H9 (cell line): ENCODE measurements at regions not wholly inside any gene's neighbourhood (a gene's known extent, or its start where the extent isn't known, plus 50 kb on each side); places are given as distances from the start of the nearest gene placed in this dataset.
"Not testable (repeated sequence)": the region's sequence is repeated elsewhere in the genome, so short reads cannot be mapped to it uniquely, and the experiment has no call there.

Experiments used
- DNase-seq: peaks from one replicate; pipeline ENCODE4 v3.0.0-alpha.2; 2017
- H2AFZ ChIP-seq: one replicate; pipeline ENCODE4 v1.6.1; 2013; ENCODE audit warnings: mild to moderate bottlenecking, low read length, control low read depth, moderate library complexity
- H2AK5ac ChIP-seq: 2 replicates; pipeline ENCODE4 v1.6.1; 2013; ENCODE audit warnings: low read length, control low read depth, mixed read lengths; ENCODE audit not compliant: insufficient read length
- H2BK120ac ChIP-seq: one replicate; pipeline ENCODE4 v1.6.1; 2013; ENCODE audit warnings: low read depth, mild to moderate bottlenecking, low read length, control low read depth, inconsistent platforms; ENCODE audit not compliant: poor library complexity, severe bottlenecking
- H2BK12ac ChIP-seq: 2 replicates; pipeline ENCODE4 v1.6.1; 2013; ENCODE audit warnings: low read length, control low read depth, mixed read lengths, low read depth; ENCODE audit not compliant: insufficient read length
- H2BK15ac ChIP-seq: 2 replicates; pipeline ENCODE4 v1.6.1; 2013; ENCODE audit warnings: low read depth, low read length, control low read depth
- H2BK20ac ChIP-seq: one replicate; pipeline ENCODE4 v1.6.1; 2013; ENCODE audit warnings: low read depth, mild to moderate bottlenecking, low read length, control low read depth, inconsistent platforms; ENCODE audit not compliant: poor library complexity, severe bottlenecking
- H2BK5ac ChIP-seq: 2 replicates; pipeline ENCODE4 v1.6.1; 2013; ENCODE audit warnings: low read length, control low read depth, mixed read lengths; ENCODE audit not compliant: insufficient read length
- H3K14ac ChIP-seq: 2 replicates; pipeline ENCODE4 v1.6.1; 2013; ENCODE audit warnings: low read length, control low read depth; ENCODE audit not compliant: insufficient read depth
- H3K18ac ChIP-seq: 2 replicates; pipeline ENCODE4 v1.6.1; 2013; ENCODE audit warnings: low read depth, mild to moderate bottlenecking, mixed read lengths, low read length, control low read depth; ENCODE audit not compliant: insufficient read length
- H3K23ac ChIP-seq: 2 replicates; pipeline ENCODE4 v1.6.1; 2013; ENCODE audit warnings: low read length, control low read depth, mixed read lengths, low read depth; ENCODE audit not compliant: insufficient read length
- H3K23me2 ChIP-seq: 2 replicates; pipeline ENCODE4 v1.6.1; 2013; ENCODE audit warnings: low read depth, mild to moderate bottlenecking, mixed read lengths, low read length, control low read depth; ENCODE audit not compliant: insufficient read length, poor library complexity, severe bottlenecking
- H3K27ac ChIP-seq: 2 replicates; pipeline ENCODE4 v1.5.1; 2013; ENCODE audit warnings: low read length, control low read depth, mixed read lengths, low read depth; ENCODE audit not compliant: insufficient read length
- H3K27me3 ChIP-seq: 2 replicates; pipeline ENCODE4 v1.6.1; 2013; ENCODE audit warnings: low read length, control low read depth, inconsistent platforms; ENCODE audit not compliant: insufficient read depth
- H3K4ac ChIP-seq: 2 replicates; pipeline ENCODE4 v1.6.1; 2013; ENCODE audit warnings: low read depth, mild to moderate bottlenecking, control low read depth, inconsistent platforms, low read length, moderate library complexity
- H3K4me1 ChIP-seq: 2 replicates; pipeline ENCODE4 v1.6.1; 2013; ENCODE audit warnings: low read length, control low read depth, inconsistent platforms; ENCODE audit not compliant: insufficient read depth
- H3K4me2 ChIP-seq: 2 replicates; pipeline ENCODE4 v1.6.1; 2013; ENCODE audit warnings: low read length, control low read depth, mixed read lengths; ENCODE audit not compliant: insufficient read length, insufficient read depth
- H3K56ac ChIP-seq: 2 replicates; pipeline ENCODE4 v1.6.1; 2013; ENCODE audit warnings: low read depth, mild to moderate bottlenecking, mixed read lengths, low read length, control low read depth; ENCODE audit not compliant: insufficient read length
- H3K79me1 ChIP-seq: 2 replicates; pipeline ENCODE4 v1.6.1; 2013; ENCODE audit warnings: low read depth, mild to moderate bottlenecking, moderate library complexity, low read length, control low read depth, inconsistent platforms; ENCODE audit not compliant: insufficient read depth, poor library complexity, severe bottlenecking
- H3K79me2 ChIP-seq: 2 replicates; pipeline ENCODE4 v1.6.1; 2013; ENCODE audit warnings: low read length, control low read depth, inconsistent platforms; ENCODE audit not compliant: insufficient read depth
- H3K9ac ChIP-seq: 2 replicates; pipeline ENCODE4 v1.6.1; 2013; ENCODE audit warnings: low read length, control low read depth, mixed read lengths; ENCODE audit not compliant: insufficient read length; ENCODE audit errors: extremely low read depth
- H3K9me3 ChIP-seq: one replicate; pipeline ENCODE4 v1.6.1; 2013; ENCODE audit warnings: low read depth, low read length, inconsistent platforms; ENCODE audit not compliant: control insufficient read depth
- H3T11ph ChIP-seq: one replicate; pipeline ENCODE4 v1.6.1; 2013; ENCODE audit warnings: mild to moderate bottlenecking, low read length, control low read depth, inconsistent platforms
- H4K20me1 ChIP-seq: one replicate; pipeline ENCODE4 v1.6.1; 2013; ENCODE audit not compliant: control insufficient read depth, insufficient read length, insufficient read depth
- H4K5ac ChIP-seq: 2 replicates; pipeline ENCODE4 v1.6.1; 2013; ENCODE audit warnings: low read depth, mild to moderate bottlenecking, mixed read lengths, low read length, control low read depth; ENCODE audit not compliant: insufficient read length
- H4K8ac ChIP-seq: replicated peaks from 2 replicates; pipeline ENCODE4 v1.6.1; 2013; ENCODE audit warnings: low read length, control low read depth, mixed read lengths, low read depth; ENCODE audit not compliant: insufficient read length
- H4K91ac ChIP-seq: 2 replicates; pipeline ENCODE4 v1.6.1; 2013; ENCODE audit warnings: low read depth, mild to moderate bottlenecking, moderate library complexity, mixed read lengths, low read length, control low read depth; ENCODE audit not compliant: insufficient read length
- H3K27ac Mint-ChIP-seq, 3 experiments: 2 replicates in 2 of 3; 3 replicates in 1 of 3; pipeline ENCODE4 v1.8.0; 2020 to 2021; ENCODE audit warnings: mixed read lengths in 3 of 3, mild to moderate bottlenecking in 1 of 3, moderate library complexity in 1 of 3
- H3K27me3 Mint-ChIP-seq: 2 replicates; pipeline ENCODE4 v1.8.0; 2021; ENCODE audit warnings: low read depth, mild to moderate bottlenecking, moderate library complexity, mixed read lengths
- H3K36me3 Mint-ChIP-seq, 3 experiments: 2 replicates in 2 of 3; 3 replicates in 1 of 3; pipeline ENCODE4 v1.8.0; 2020 to 2021; ENCODE audit warnings: low read depth in 3 of 3, mixed read lengths in 3 of 3; ENCODE audit not compliant: insufficient read depth in 1 of 3
- H3K4me1 Mint-ChIP-seq, 2 experiments: 2 replicates each; pipeline ENCODE4 v1.8.0; 2020; ENCODE audit warnings: mixed read lengths in 2 of 2
- H3K4me3 Mint-ChIP-seq, 2 experiments: 2 replicates in 1 of 2; 3 replicates in 1 of 2; pipeline ENCODE4 v1.8.0; 2020 to 2021; ENCODE audit warnings: mild to moderate bottlenecking in 2 of 2, mixed read lengths in 2 of 2, moderate library complexity in 1 of 2
- H3K9me3 Mint-ChIP-seq, 2 experiments: 2 replicates in 1 of 2; 3 replicates in 1 of 2; pipeline ENCODE4 v1.8.0; 2020; ENCODE audit warnings: mild to moderate bottlenecking in 2 of 2, mixed read lengths in 2 of 2, moderate library complexity in 1 of 2
- WGBS: extraction: QIAGEN DNeasy Blood & Tissue Kit; methylation state at CpG from one replicate; pipeline ENCODE4 v1.1.7; 2013; ENCODE audit warnings: missing lambda C conversion rate, low lambda C conversion rate, mixed read lengths; ENCODE audit not compliant: insufficient read length; ENCODE audit errors: extremely low coverage; 5-methylcytosine and 5-hydroxymethylcytosine counted together
- TF ChIP-seq, protein P1 (sequence below): fragments of 200-600 bp; sonication (generic); conservative IDR thresholded peaks from 3 replicates; pipeline ENCODE4 v1.8.0; 2021; ENCODE audit warnings: antibody characterized with exemption, mild to moderate bottlenecking

DNA sequence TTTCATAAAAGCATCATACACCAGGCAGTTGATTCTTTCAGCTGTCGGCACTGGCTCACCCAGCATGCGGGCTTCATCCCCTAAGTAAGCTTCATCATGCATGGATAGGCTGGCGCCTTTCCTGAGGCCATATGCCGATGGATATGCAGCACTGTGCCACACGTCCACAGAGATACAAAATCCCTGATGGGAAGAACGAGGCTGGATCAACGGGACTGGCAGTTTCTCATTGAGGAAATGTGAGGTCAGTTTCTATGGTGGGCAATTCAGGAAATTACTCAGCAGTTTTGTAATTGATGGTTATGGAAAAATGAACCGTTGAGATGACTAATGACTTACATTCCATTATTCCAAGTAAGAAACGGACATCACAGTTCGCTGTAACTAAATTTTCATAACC, 453.8 kb downstream of the TMEM121 start:
- H2AK5ac ChIP-seq, result no peak overlapping the region
- TF ChIP-seq, protein P1, sequence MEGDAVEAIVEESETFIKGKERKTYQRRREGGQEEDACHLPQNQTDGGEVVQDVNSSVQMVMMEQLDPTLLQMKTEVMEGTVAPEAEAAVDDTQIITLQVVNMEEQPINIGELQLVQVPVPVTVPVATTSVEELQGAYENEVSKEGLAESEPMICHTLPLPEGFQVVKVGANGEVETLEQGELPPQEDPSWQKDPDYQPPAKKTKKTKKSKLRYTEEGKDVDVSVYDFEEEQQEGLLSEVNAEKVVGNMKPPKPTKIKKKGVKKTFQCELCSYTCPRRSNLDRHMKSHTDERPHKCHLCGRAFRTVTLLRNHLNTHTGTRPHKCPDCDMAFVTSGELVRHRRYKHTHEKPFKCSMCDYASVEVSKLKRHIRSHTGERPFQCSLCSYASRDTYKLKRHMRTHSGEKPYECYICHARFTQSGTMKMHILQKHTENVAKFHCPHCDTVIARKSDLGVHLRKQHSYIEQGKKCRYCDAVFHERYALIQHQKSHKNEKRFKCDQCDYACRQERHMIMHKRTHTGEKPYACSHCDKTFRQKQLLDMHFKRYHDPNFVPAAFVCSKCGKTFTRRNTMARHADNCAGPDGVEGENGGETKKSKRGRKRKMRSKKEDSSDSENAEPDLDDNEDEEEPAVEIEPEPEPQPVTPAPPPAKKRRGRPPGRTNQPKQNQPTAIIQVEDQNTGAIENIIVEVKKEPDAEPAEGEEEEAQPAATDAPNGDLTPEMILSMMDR, result no peak
- H4K91ac ChIP-seq, result no peak overlapping the region
- no peak overlapping the region for H3T11ph ChIP-seq
- Mint-ChIP-seq H3K27ac (no peak overlapping the region), H3K9me3 (peaks cover 97 to 98% of the 10 kb centered on the region in 2 experiments), H3K4me1 (no peaks in the 10 kb centered on the region), H3K4me3 (no peak overlapping the region), H3K36me3 (peaks cover 7 to 27% (median 18%) of the 10 kb centered on the region in 3 experiments; a peak in 6 of 7 replicates), H3K27me3 (no peaks in the 10 kb centered on the region)
- peaks cover 100% of the 10 kb centered on the region for H3K9me3 ChIP-seq
- H3K18ac ChIP-seq, result no peak overlapping the region
- no peak overlapping the region for H3K4me2 ChIP-seq
- no peak overlapping the region for H3K14ac ChIP-seq
- H3K4ac ChIP-seq, result no peak overlapping the region
- no peak overlapping the region for H2BK120ac ChIP-seq
- no peak overlapping the region for H4K5ac ChIP-seq
- H3K79me1 ChIP-seq, result no peaks in the 10 kb centered on the region
- no peak overlapping the region for H3K9ac ChIP-seq
- no peak overlapping the region for H3K23ac ChIP-seq
- no peak overlapping the region for H2BK15ac ChIP-seq
- H2AFZ ChIP-seq, result no peak overlapping the region
- no CpG with 5 or more reads among the region's 10 CpGs for WGBS
- H3K56ac ChIP-seq, result no peak overlapping the region
- H3K23me2 ChIP-seq, result no peaks in the 10 kb centered on the region
- H3K27ac ChIP-seq, result no peak overlapping the region
- H2BK20ac ChIP-seq, result no peak overlapping the region
- H2BK12ac ChIP-seq, result no peak overlapping the region
- no peak for DNase-seq
- no peak overlapping the region for H4K8ac ChIP-seq
- no peaks in the 10 kb centered on the region for H3K79me2 ChIP-seq
- H4K20me1 ChIP-seq, result no peaks in the 10 kb centered on the region
- H3K4me1 ChIP-seq, result no peaks in the 10 kb centered on the region
- no peaks in the 10 kb centered on the region for H3K27me3 ChIP-seq
- H2BK5ac ChIP-seq, result no peak overlapping the region

DNA sequence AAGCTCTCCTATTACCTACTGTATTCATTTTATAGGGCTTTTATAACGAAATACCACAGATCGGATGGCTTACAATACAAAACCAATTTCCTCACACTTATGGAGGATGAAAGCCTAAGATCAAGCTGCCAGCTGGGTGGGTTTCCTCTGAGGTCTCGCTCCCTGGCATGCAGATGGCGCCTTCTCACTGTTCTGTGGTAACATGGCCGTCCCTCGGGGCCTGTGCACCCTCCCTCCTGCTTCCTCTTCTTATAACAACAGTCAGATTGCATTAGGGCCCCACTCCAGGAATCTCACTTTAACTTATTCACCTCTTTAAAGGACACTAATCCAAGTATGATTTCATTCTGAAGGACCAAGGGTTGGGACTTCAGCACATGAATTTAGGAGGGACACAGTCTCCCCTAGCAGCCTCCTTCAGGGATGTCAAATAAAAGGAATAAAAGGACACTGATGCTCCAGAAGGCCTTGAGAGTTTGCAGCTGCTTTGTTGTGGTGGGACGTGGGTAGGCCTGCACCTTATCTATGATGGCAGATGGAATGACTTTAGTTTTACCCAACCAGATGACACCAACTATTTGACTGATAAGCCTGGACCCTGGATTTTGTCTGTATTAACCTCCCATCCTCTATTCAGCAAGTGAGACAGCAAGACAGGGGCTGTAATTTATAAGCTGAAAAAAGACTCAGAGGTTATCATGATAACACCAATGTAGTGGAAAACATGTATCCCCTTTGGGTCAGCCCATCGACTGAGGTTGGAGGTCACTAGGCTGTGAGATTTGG, 455.3 kb downstream of the TMEM121 start:
- not testable (repeated sequence) for H3K9ac ChIP-seq, H2BK15ac ChIP-seq, H3K4me1 ChIP-seq, H3K4me1 Mint-ChIP-seq, H2AFZ ChIP-seq, H3K18ac ChIP-seq, H3K27me3 Mint-ChIP-seq, H3K27ac ChIP-seq, H3K79me1 ChIP-seq, H2BK5ac ChIP-seq, H4K20me1 ChIP-seq, H3K27ac Mint-ChIP-seq, H2BK12ac ChIP-seq, H3K4me3 Mint-ChIP-seq, H3K27me3 ChIP-seq, H3K23me2 ChIP-seq, DNase-seq, H3K23ac ChIP-seq, H3T11ph ChIP-seq, H3K56ac ChIP-seq, H3K4ac ChIP-seq, H4K91ac ChIP-seq, H3K4me2 ChIP-seq, H3K14ac ChIP-seq, H3K79me2 ChIP-seq, H4K5ac ChIP-seq, H2BK120ac ChIP-seq, H4K8ac ChIP-seq, H2BK20ac ChIP-seq, H2AK5ac ChIP-seq
- H3K9me3 Mint-ChIP-seq, result peaks cover 89 to 98% of the 10 kb centered on the region in 2 experiments
- H3K9me3 ChIP-seq, result peaks cover 85% of the 10 kb centered on the region
- no CpG with 5 or more reads among the region's 8 CpGs for WGBS
- H3K36me3 Mint-ChIP-seq, result peaks cover 7 to 22% (median 10%) of the 10 kb centered on the region in 3 experiments; a peak in 6 of 7 replicates
